Caco-2 (cell line): ENCODE measurements at regions not wholly inside any gene's neighbourhood (a gene's known extent, or its start where the extent isn't known, plus 50 kb on each side); places are given as distances from the start of the nearest gene placed in this dataset.
"Not testable (repeated sequence)": the region's sequence is repeated elsewhere in the genome, so short reads cannot be mapped to it uniquely, and the experiment has no call there.

ENCODE experiments used
- BruUV-seq: library from RNA; stranded (reverse); fragments of 400-500 nt; replicated peaks from 2 replicates; lab custom pipeline; 2021; lab: Mats Ljungman, UMichigan
- CTCF ChIA-PET: fragments of 300-600 bp; sonication (Branson Sonifier 250); formaldehyde crosslinking; loops from one replicate; lab custom pipeline; 2022; ENCODE audit warnings: antibody characterized with exemption; lab: Charles Lee
- POLR2A ChIA-PET: fragments of 300-600 bp; sonication (Branson Sonifier 250); formaldehyde crosslinking; loops from one replicate; lab custom pipeline; 2022; ENCODE audit warnings: antibody characterized with exemption; lab: Charles Lee
- DNase-seq, 2 experiments: peaks; one replicate each; pipeline versions ENCODE4 v3.0.0 to v3.0.0-alpha.2; 2020 to 2022
- H3K27me3 ChIP-seq: replicated peaks from 2 replicates; pipeline ENCODE4 v1.6.0; 2011; ENCODE audit warnings: low read length; ENCODE audit not compliant: control insufficient read depth, insufficient read depth
- H3K36me3 ChIP-seq: 2 replicates; pipeline ENCODE4 v1.5.1; 2011; ENCODE audit warnings: low read length; ENCODE audit not compliant: control insufficient read depth, insufficient read depth
- H3K4me1 ChIP-seq: fragments of 250-450 bp; sonication (Bioruptor Pico); 2 replicates; pipeline ENCODE4 v1.5.1; 2020; ENCODE audit warnings: mild to moderate bottlenecking
- H3K4me3 ChIP-seq: 2 replicates; pipeline ENCODE4 v1.5.1; 2011; ENCODE audit warnings: low read depth, mild to moderate bottlenecking, control low read depth, low read length
- H3K9me3 ChIP-seq: fragments of 250-450 bp; sonication (Bioruptor Pico); 2 replicates; pipeline ENCODE4 v1.5.1; 2020; ENCODE audit warnings: mild to moderate bottlenecking, moderate library complexity
- H3K27ac Mint-ChIP-seq: one replicate; pipeline ENCODE4 v1.8.0; 2022; ENCODE audit warnings: mixed read lengths; ENCODE audit not compliant: unreplicated experiment
- H3K27me3 Mint-ChIP-seq: one replicate; pipeline ENCODE4 v1.8.0; 2022; ENCODE audit warnings: mixed read lengths; ENCODE audit not compliant: insufficient read depth, unreplicated experiment
- H3K36me3 Mint-ChIP-seq: one replicate; pipeline ENCODE4 v1.8.0; 2022; ENCODE audit warnings: mild to moderate bottlenecking, mixed read lengths; ENCODE audit not compliant: insufficient read depth, unreplicated experiment
- H3K4me1 Mint-ChIP-seq: one replicate; pipeline ENCODE4 v1.8.0; 2022; ENCODE audit warnings: low read depth, mixed read lengths; ENCODE audit not compliant: unreplicated experiment
- H3K4me3 Mint-ChIP-seq: one replicate; pipeline ENCODE4 v1.8.0; 2022; ENCODE audit warnings: mild to moderate bottlenecking, moderate library complexity, mixed read lengths; ENCODE audit not compliant: unreplicated experiment
- H3K9me3 Mint-ChIP-seq: one replicate; pipeline ENCODE4 v1.8.0; 2022; ENCODE audit warnings: mixed read lengths; ENCODE audit not compliant: unreplicated experiment
- intact Hi-C: fragments of 100-400 bp; cut with micrococcal nuclease; formaldehyde crosslinking; loops from one replicate; pipeline ENCODE4 v1.10.0; 2022; ENCODE audit not compliant: unreplicated experiment
- TF ChIP-seq, protein P1 (sequence below), 2 experiments: fragments of 200-600 bp in 1 of 2; IDR thresholded peaks; 1 replicate in 1 of 2; 2 replicates in 1 of 2; pipeline versions ENCODE4 v1.5.1 to v1.8.0; 2011 to 2022; ENCODE audit warnings: antibody characterized with exemption in 1 of 2, control low read depth in 1 of 2, inconsistent platforms in 1 of 2, low read depth in 1 of 2, low read length in 1 of 2, mild to moderate bottlenecking in 1 of 2, moderate library complexity in 1 of 2; ENCODE audit not compliant: insufficient read depth in 1 of 2, severe bottlenecking in 1 of 2, unreplicated experiment in 1 of 2

GRCh38 chr6:170143401-170144150 lies 147.3 kb downstream of the DLL1 start:
- CTCF ChIA-PET = no interaction called here
- Mint-ChIP-seq H3K9me3 (peaks cover 10% of the 10 kb centered on the region), H3K27me3 (no peaks in the 10 kb centered on the region), H3K36me3 (peaks cover 8% of the 10 kb centered on the region), H3K4me3 (no peak overlapping the region), H3K4me1 (no peaks in the 10 kb centered on the region), H3K27ac (no peak overlapping the region)
- no peak overlapping the region for H3K4me3 ChIP-seq
- no peaks in the 10 kb centered on the region for H3K4me1 ChIP-seq
- BruUV-seq = no TSS peak
- no peaks in the 10 kb centered on the region for H3K36me3 ChIP-seq
- no peaks in the 10 kb centered on the region for H3K27me3 ChIP-seq
- no peaks in the 10 kb centered on the region; the same call in 1 of the 2 replicates for H3K9me3 ChIP-seq
- intact Hi-C loops = no loop called here
- DNase-seq = peak in 1 of 2 experiments; percentile 6
- TF ChIP-seq, protein P1, sequence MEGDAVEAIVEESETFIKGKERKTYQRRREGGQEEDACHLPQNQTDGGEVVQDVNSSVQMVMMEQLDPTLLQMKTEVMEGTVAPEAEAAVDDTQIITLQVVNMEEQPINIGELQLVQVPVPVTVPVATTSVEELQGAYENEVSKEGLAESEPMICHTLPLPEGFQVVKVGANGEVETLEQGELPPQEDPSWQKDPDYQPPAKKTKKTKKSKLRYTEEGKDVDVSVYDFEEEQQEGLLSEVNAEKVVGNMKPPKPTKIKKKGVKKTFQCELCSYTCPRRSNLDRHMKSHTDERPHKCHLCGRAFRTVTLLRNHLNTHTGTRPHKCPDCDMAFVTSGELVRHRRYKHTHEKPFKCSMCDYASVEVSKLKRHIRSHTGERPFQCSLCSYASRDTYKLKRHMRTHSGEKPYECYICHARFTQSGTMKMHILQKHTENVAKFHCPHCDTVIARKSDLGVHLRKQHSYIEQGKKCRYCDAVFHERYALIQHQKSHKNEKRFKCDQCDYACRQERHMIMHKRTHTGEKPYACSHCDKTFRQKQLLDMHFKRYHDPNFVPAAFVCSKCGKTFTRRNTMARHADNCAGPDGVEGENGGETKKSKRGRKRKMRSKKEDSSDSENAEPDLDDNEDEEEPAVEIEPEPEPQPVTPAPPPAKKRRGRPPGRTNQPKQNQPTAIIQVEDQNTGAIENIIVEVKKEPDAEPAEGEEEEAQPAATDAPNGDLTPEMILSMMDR (IDR thresholded peaks at IDR 0.05; ENCODE audit: insufficient read depth in 1 of 2, low read depth in 1 of 2, low read length in 1 of 2, severe bottlenecking in 1 of 2, unreplicated experiment in 1 of 2) = no peak
- POLR2A ChIA-PET = no interaction called here

GRCh38 chr6:170142559-170142958 lies 148.3 kb downstream of the DLL1 start:
- Histone ChIP-seq H3K9me3 (no peaks in the 10 kb centered on the region; the same call in 1 of the 2 replicates), H3K4me1 (no peaks in the 10 kb centered on the region), H3K36me3 (no peaks in the 10 kb centered on the region), H3K27me3 (no peaks in the 10 kb centered on the region), H3K4me3 (no peak overlapping the region)
- no TSS peak for BruUV-seq
- Mint-ChIP-seq H3K4me1 (no peaks in the 10 kb centered on the region), H3K9me3 (peaks cover 10% of the 10 kb centered on the region), H3K4me3 (no peak overlapping the region), H3K36me3 (peaks cover 8% of the 10 kb centered on the region), H3K27ac (no peak overlapping the region), H3K27me3 (no peaks in the 10 kb centered on the region)
- CTCF ChIA-PET = no interaction called here
- no peak for DNase-seq
- TF ChIP-seq, protein P1 (IDR thresholded peaks at IDR 0.05; ENCODE audit: insufficient read depth in 1 of 2, low read depth in 1 of 2, low read length in 1 of 2, severe bottlenecking in 1 of 2, unreplicated experiment in 1 of 2) = no peak
- POLR2A ChIA-PET = no interaction called here
- intact Hi-C loops = no loop called here

- H3K4me1 Mint-ChIP-seq, H3K9me3 Mint-ChIP-seq, H3K4me3 ChIP-seq, H3K27me3 ChIP-seq, H3K36me3 ChIP-seq, H3K27me3 Mint-ChIP-seq, CTCF ChIA-PET, H3K9me3 ChIP-seq, H3K4me3 Mint-ChIP-seq, BruUV-seq, H3K4me1 ChIP-seq, H3K36me3 Mint-ChIP-seq, intact Hi-C loops, POLR2A ChIA-PET, H3K27ac Mint-ChIP-seq, DNase-seq: not testable (repeated sequence)
These were observed 149.8 kb downstream of the DLL1 start for GRCh38 chr6:170141061-170141460.
